Adrenal gland (tissue), 9 donors: ENCODE measurements at regions not wholly inside any gene's neighbourhood (a gene's known extent, or its start where the extent isn't known, plus 50 kb on each side); places are given as distances from the start of the nearest gene placed in this dataset.

Experiments
- DNase-seq, 7 donors: peaks; one replicate each; pipeline ENCODE4 v3.0.0-alpha.2; 2019 to 2020
- H3K27ac ChIP-seq, 5 donors: fragments of 200-600 bp; sonication (generic) in 4 of 5; 1 replicate in 3 of 5; 2 replicates in 2 of 5; pipeline versions ENCODE4 v1.5.1 to v1.8.0; 2016 to 2020; ENCODE audit warnings: mild to moderate bottlenecking in 1 of 5
- H3K27me3 ChIP-seq: fragments of 200-600 bp; 2 replicates; pipeline ENCODE4 v1.8.0; 2021
- H3K36me3 ChIP-seq, 2 donors: fragments of 200-600 bp; replicated peaks in 1 of 2; 1 replicate in 1 of 2; 2 replicates in 1 of 2; pipeline versions ENCODE4 v1.5.1 to v1.8.0; 2018 to 2022
- H3K4me1 ChIP-seq, 2 donors: fragments of 200-600 bp; replicated peaks in 1 of 2; 1 replicate in 1 of 2; 2 replicates in 1 of 2; pipeline versions ENCODE4 v1.5.1 to v1.8.0; 2018 to 2021
- H3K4me3 ChIP-seq, 4 donors: fragments of 200-600 bp; sonication (generic) in 3 of 4; one replicate each; pipeline ENCODE4 v1.5.1; 2016 to 2018
- H3K9me3 ChIP-seq, 3 donors: fragments of 200-600 bp; sonication (generic) in 1 of 3; replicated peaks in 1 of 3; 1 replicate in 2 of 3; 2 replicates in 1 of 3; pipeline versions ENCODE4 v1.5.1 to v1.8.0; 2016 to 2021
- CTCF ChIP-seq, 6 experiments: fragments of 450-650 bp in 4 of 6; fragments of 200-600 bp in 2 of 6; sonication (generic) in 1 of 6; IDR thresholded peaks; 1 replicate in 5 of 6; 2 replicates in 1 of 6; pipeline versions ENCODE4 v1.5.1 to v1.8.0; 2016 to 2021; ENCODE audit warnings: antibody characterized with exemption in 6 of 6, mild to moderate bottlenecking in 2 of 6, moderate library complexity in 1 of 6
- POLR2A ChIP-seq, 2 donors: fragments of 450-650 bp; IDR thresholded peaks; one replicate each; pipeline ENCODE4 v1.6.1; 2017; ENCODE audit warnings: antibody characterized with exemption in 2 of 2, mild to moderate bottlenecking in 2 of 2, moderate library complexity in 1 of 2
- WGBS, 4 donors: extraction: QIAGEN DNeasy Blood & Tissue Kit in 2 of 4; methylation state at CpG; one replicate each; pipeline versions ENCODE4 v1.1.5 to v1.1.7; 2013 to 2017; 5-methylcytosine and 5-hydroxymethylcytosine counted together
- intact Hi-C, 2 donors: fragments of 100-400 bp; cut with DNase I; formaldehyde crosslinking; loops; one replicate each; pipeline versions ENCODE4 v1.14.1 to v1.15.0; 2022 to 2023
- donor health status: healthy with polysubstance abuse.
- donor health status: Bipolar disorder and iron deficiency.
- donor health status: DM: yes; HTN: yes; CAD: no.
- donor health status: DM: no; HTN: no; CAD: no.
- donor health status: DM: no; HTN: no; CAD: no.

- intact Hi-C loops, result no loop called here
- H3K4me3 ChIP-seq, result no peak overlapping the region
- H3K4me1 ChIP-seq, result no peaks in the 10 kb centered on the region
- H3K27ac ChIP-seq, result no peak overlapping the region
- no peaks in the 10 kb centered on the region for H3K27me3 ChIP-seq
- no peak for TF ChIP-seq POLR2A (IDR thresholded peaks at IDR 0.05)
- TF ChIP-seq CTCF (IDR thresholded peaks at IDR 0.05), result no peak
- H3K9me3 ChIP-seq, result no peaks in the 10 kb centered on the region
- H3K36me3 ChIP-seq, result no peaks in the 10 kb centered on the region
- WGBS, 4 donors, result 94 to 96% (median 94%) methylated on average over 11 of the region's 11 CpGs
- DNase-seq, result no peak
These were observed 95.7 kb upstream of the RPS6KA2 start for GRCh38 chr6:166722785-166723184.

GRCh38 chr6:166721576-166721975 lies 94.5 kb upstream of the RPS6KA2 start:
- H3K4me3 ChIP-seq, result no peak overlapping the region
- no peaks in the 10 kb centered on the region for H3K4me1 ChIP-seq
- H3K9me3 ChIP-seq, result no peaks in the 10 kb centered on the region
- WGBS, 4 donors, result 77 to 83% (median 83%) methylated on average over 16 to 17 of the region's 17 CpGs
- no peaks in the 10 kb centered on the region for H3K36me3 ChIP-seq
- no peak for DNase-seq
- TF ChIP-seq POLR2A (IDR thresholded peaks at IDR 0.05) (no peak), CTCF (IDR thresholded peaks at IDR 0.05) (no peak)
- no peaks in the 10 kb centered on the region for H3K27me3 ChIP-seq
- no peak overlapping the region for H3K27ac ChIP-seq
- intact Hi-C loops, result no loop called here

- no peaks in the 10 kb centered on the region for H3K9me3 ChIP-seq
- WGBS, 4 donors, result 77 to 83% (median 79%) methylated on average over 7 of the region's 7 CpGs
- intact Hi-C loops, result no loop called here
- no peak for TF ChIP-seq POLR2A (IDR thresholded peaks at IDR 0.05)
- no peak for TF ChIP-seq CTCF (IDR thresholded peaks at IDR 0.05)
- H3K36me3 ChIP-seq, result no peaks in the 10 kb centered on the region
- H3K4me1 ChIP-seq, result no peaks in the 10 kb centered on the region
- no peak overlapping the region for H3K4me3 ChIP-seq
- H3K27me3 ChIP-seq, result no peaks in the 10 kb centered on the region
- no peak for DNase-seq
- no peak overlapping the region for H3K27ac ChIP-seq
These were observed 93.8 kb upstream of the RPS6KA2 start for GRCh38 chr6:166720856-166721255.

- no peaks in the 10 kb centered on the region for H3K4me1 ChIP-seq
- H3K4me3 ChIP-seq, result no peak overlapping the region
- H3K27me3 ChIP-seq, result no peaks in the 10 kb centered on the region
- H3K9me3 ChIP-seq, result no peaks in the 10 kb centered on the region
- TF ChIP-seq CTCF (IDR thresholded peaks at IDR 0.05) (no peak), POLR2A (IDR thresholded peaks at IDR 0.05) (no peak)
- DNase-seq, result no peak
- intact Hi-C loops, result no loop called here
- WGBS, 4 donors, result 84 to 97% (median 91%) methylated on average over 5 of the region's 5 CpGs
- no peak overlapping the region for H3K27ac ChIP-seq
- H3K36me3 ChIP-seq, result no peaks in the 10 kb centered on the region
These were observed 92.0 kb upstream of the RPS6KA2 start for GRCh38 chr6:166719019-166719418.
